Cerebellar cortex (tissue), 1 donor: ENCODE measurements at regions not wholly inside any gene's neighbourhood (a gene's known extent, or its start where the extent isn't known, plus 50 kb on each side); places are given as distances from the start of the nearest gene placed in this dataset.
"Not testable (repeated sequence)": the region's sequence is repeated elsewhere in the genome, so short reads cannot be mapped to it uniquely, and the experiment has no call there.

Source experiments
- DNase-seq: peaks from one replicate; pipeline ENCODE4 v3.0.0-alpha.2; 2015; ENCODE audit warnings: low spot score

GRCh38 chr21:10366210-10366609 lies 155.2 kb upstream of the TPTE start:
- DNase-seq = not testable (repeated sequence)

- not testable (repeated sequence) for DNase-seq
Observed at GRCh38 chr21:10367586-10367985, 153.8 kb upstream of the TPTE start.

- not testable (repeated sequence) for DNase-seq
Observed at GRCh38 chr21:10368323-10368798, 153.0 kb upstream of the TPTE start.

GRCh38 chr21:10369289-10369688 lies 152.1 kb upstream of the TPTE start:
- DNase-seq = not testable (repeated sequence)

- DNase-seq = not testable (repeated sequence)
Observed at GRCh38 chr21:10377758-10378157, 143.6 kb upstream of the TPTE start.

- not testable (repeated sequence) for DNase-seq
Observed at GRCh38 chr21:10379816-10380215, 141.6 kb upstream of the TPTE start.

DNA sequence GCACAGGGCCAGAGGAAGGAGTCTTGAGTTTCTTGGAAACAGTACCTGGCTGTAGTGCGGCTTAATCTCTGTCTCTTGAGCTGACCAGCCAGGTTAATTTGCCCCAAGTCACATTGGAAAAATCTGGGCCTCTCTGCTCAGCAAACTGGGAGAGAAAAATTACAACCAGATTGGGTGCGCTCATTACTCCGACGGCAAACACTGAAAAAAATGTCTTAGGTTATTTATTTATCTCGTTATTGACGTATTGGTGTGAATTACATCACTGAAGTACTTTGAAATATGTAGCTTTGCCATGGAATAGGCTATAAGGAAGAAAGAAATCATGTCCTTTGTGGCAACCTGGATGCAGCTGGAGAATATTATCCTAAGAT lies 139.7 kb upstream of the TPTE start:
- not testable (repeated sequence) for DNase-seq

GRCh38 chr21:10382135-10382534 lies 139.2 kb upstream of the TPTE start:
- not testable (repeated sequence) for DNase-seq

GRCh38 chr21:10382580-10382979 lies 138.8 kb upstream of the TPTE start:
- DNase-seq = not testable (repeated sequence)

GRCh38 chr21:10383571-10383970 lies 137.8 kb upstream of the TPTE start:
- DNase-seq = not testable (repeated sequence)

DNA sequence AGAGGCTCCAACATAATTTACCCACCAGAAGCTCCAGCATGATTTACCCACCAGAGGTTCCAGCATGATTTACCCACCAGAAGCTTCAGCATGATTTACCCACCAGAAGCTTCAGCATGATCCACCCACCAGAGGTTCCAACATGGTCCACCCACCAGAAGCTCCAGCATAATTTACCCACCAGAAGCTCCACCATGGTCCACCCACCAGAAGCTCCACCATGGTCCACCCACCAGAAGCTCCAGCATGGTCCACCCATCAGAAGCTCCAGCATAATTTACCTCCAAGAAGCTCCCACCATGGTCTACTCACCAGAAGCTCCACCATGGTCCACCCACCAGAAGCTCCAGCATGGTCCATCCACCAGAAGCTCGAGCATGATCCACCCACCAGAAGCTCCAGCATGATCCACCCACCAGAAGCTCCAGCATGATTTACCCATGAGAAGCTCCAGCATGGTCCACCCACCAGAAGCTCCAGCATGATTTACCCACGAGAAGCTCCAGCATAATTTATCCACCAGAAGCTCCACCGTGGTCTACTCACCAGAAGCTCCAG lies 137.0 kb upstream of the TPTE start:
- DNase-seq = not testable (repeated sequence)

DNA sequence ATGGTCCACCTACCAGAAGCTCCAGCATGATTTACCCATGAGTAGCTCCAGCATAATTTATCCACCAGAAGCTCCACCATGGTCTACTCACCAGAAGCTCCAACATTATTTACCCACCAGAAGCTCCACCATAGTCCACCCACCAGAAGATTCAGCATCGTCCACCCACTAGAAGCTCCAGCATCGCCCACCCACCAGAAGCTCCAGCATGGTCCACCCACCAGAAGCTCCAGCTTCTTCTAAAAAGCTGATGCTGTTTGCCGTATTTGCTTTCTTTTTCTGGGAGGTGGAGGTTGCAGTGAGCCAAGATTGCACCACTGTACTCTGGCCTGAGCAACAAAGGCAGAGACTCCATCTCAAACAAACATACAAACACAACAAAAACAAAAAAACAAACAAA lies 136.2 kb upstream of the TPTE start:
- DNase-seq = not testable (repeated sequence)

- DNase-seq = not testable (repeated sequence)
Observed at GRCh38 chr21:10385898-10386527, 135.4 kb upstream of the TPTE start.

DNA sequence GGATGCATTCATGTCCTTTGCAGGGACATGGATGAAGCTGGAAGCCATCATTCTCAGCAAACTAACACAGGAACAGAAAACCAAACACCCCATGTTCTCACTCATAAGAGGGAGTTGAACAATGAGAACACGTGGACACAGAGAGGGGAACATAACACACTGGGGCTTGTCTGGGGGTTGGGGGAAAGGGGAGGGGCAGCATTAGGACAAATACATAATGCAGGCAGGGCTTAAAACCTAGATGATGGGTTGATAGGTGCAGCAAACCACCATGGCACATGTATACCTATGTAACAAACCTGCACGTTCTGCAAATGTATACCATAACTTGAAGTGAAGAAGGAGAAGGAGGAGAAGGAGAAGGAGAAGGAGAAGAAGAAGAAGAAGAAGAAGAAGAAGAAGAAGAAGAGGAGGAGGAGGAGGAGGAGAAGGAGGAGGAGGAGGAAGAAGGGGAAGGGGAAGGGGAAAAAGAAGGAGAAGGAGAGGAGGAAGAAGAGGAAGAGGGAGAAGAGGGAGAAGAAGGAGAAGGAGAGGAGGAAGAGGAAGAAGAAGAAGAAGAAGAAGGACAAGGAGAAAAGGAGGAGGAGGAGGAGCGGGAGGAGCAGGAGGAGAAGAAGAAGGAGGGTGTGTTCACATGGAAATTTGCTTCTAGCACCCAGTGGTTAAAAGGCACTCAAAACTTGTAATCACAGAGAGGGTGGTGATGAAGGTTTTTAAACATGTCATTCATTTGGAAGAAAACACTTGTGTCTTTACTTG lies 133.5 kb upstream of the TPTE start:
- not testable (repeated sequence) for DNase-seq

GRCh38 chr21:10388625-10389024 lies 132.8 kb upstream of the TPTE start:
- not testable (repeated sequence) for DNase-seq

DNA sequence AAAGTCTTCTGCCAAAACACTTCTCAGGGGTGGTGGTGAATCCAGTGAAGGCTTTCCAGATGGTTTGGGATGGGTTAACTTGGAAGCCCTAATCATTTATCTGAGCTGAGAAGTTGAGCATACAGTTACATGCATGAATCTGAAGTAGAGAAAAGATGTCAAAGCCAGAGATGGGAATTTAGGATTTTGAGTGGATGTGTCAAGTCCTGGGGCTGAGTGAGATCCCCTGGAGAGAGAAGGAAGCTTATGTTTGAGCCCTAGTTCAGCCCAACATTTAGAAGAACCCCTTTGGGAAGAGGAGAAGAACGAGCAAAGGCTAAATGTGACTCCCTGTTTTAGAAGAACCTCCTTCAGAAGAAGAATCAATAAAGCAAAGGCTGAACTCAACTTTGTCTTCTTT lies 129.1 kb upstream of the TPTE start:
- DNase-seq = not testable (repeated sequence)

DNA sequence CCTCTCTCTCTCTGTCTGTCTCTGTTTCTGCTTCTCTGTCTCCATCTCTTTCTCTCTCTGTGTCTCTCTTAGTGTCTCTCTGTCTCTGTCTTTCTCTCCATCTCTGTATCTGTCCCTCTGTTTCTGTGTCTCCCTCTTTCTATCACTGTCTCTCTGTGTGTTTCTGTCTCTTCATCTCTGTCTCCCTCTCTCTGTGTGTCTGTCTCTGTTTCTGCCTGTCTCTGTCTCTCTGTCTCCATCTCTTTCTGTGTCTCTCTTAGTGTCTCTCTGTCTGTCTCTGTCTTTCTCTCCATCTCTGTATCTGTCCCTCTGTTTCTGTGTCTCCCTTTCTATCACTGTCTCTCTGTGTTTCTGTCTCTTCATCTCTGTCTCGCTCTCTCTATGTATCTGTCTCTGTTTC lies 125.4 kb upstream of the TPTE start:
- not testable (repeated sequence) for DNase-seq

DNA sequence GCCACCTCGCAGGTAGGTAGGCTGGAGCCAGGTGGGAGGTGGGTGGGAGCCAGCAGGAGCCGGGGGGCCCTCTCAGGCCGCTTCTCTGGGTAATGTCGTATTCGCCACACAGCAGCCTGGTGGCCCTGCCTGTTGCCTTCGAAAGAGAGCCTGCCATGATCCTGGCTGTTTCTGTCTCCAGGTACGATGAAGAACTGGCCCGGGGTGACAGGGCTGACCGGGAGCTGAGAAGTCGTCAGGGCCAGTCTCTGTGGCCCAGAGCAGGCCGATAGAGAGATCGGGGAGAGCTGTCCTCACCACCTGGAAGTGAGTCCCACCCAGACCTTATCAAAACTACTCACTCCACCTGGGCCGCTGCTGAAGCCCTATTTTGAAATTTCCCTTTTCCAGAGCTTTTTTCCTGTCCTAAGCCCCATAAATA lies 123.9 kb upstream of the TPTE start:
- DNase-seq = not testable (repeated sequence)

- DNase-seq = not testable (repeated sequence)
Observed at GRCh38 chr21:10398692-10399489, 122.5 kb upstream of the TPTE start.

DNA sequence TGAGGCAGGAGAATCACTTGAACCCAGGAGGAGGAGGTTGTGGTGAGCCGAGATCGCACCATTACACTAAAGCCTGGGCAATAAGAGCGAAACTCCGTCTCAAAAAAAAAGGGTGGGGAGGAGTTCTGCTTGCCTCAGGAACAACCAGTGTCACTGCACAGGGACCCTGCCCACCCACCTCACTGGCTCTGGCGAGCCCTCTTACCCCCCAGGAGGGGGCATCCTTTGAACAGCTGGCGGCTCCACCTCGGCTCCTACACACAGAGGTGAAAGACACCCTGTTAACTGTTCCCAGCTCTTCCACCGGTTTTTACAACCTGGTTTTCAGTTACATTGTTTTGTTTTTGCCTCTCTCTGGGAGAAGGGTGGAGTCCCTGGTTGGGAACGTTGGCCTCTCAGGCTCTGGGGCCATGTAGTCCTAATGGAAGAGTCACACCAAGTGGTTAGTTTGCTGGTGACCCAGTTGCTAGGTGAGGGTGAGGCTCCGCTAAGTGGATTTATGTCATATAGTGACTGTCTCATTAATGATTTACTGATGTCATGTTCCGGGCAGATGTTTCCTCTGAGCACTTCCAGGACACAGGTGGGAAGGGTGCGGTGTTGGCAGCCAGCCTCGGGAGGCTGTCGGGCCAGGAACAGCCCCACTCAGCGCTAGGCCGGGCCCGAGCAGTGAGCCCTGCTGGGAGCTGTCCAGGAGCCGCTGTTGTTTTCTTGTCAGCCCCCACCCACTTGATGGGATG lies 120.6 kb upstream of the TPTE start:
- DNase-seq = not testable (repeated sequence)

DNA sequence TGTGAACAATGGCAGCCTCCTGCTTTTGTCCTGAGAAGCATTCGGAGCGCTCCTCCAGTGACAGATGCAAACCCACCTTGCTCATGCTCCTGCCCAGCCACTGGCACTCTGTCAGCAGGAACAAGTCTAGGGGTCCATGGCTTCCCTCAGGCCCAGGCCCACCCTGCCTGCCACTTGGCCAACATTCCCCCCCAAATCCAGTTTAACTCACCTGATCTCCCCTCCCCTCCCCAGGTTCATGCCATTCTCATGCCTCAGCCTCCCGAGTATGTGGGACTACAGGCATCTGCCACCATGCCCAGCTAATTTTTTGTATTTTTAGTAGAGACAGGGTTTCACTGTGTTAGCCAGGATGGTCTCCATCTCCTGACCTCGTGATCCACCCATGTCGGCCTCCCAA lies 118.9 kb upstream of the TPTE start:
- DNase-seq = not testable (repeated sequence)
